A673 (cell line): ENCODE measurements at regions not wholly inside any gene's neighbourhood (a gene's known extent, or its start where the extent isn't known, plus 50 kb on each side); places are given as distances from the start of the nearest gene placed in this dataset.

Source experiments
- EZH2 ChIP-seq: fragments of 200-600 bp; sonication (generic); IDR thresholded peaks from 2 replicates; pipeline ENCODE4 v1.6.1; 2017; ENCODE audit warnings: borderline replicate concordance, low read depth, mild to moderate bottlenecking, mixed read lengths, antibody characterized with exemption, low read length; ENCODE audit not compliant: poor library complexity, severe bottlenecking
- TF ChIP-seq, protein P1 (sequence below): fragments of 300-800, 200-600 bp; sonication (generic); conservative IDR thresholded peaks from 2 replicates; pipeline ENCODE4 v1.5.1; 2017; ENCODE audit warnings: low read depth, mild to moderate bottlenecking, antibody characterized with exemption, low read length, moderate library complexity, mixed read lengths

DNA sequence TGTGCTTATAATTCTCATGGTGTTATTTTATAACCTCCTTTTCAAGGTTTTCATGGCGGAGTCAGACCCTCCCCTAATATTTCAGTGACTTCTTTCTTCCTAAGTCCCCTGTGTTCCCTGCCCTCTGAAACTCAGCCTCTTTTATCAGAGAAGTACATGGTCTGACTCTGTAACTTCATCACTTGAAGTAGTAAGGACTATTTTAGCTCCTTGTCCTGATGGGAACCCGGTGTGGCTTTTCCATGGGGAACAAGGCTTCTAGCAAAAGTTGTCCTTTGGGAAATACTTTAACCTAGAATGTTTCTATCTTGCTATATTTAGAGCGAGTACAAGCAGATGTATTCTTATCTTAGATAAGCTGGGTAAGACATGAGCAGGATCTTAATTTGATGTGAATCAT is 117.5 kb downstream of the TRIB2 start:
- TF ChIP-seq, protein P1, sequence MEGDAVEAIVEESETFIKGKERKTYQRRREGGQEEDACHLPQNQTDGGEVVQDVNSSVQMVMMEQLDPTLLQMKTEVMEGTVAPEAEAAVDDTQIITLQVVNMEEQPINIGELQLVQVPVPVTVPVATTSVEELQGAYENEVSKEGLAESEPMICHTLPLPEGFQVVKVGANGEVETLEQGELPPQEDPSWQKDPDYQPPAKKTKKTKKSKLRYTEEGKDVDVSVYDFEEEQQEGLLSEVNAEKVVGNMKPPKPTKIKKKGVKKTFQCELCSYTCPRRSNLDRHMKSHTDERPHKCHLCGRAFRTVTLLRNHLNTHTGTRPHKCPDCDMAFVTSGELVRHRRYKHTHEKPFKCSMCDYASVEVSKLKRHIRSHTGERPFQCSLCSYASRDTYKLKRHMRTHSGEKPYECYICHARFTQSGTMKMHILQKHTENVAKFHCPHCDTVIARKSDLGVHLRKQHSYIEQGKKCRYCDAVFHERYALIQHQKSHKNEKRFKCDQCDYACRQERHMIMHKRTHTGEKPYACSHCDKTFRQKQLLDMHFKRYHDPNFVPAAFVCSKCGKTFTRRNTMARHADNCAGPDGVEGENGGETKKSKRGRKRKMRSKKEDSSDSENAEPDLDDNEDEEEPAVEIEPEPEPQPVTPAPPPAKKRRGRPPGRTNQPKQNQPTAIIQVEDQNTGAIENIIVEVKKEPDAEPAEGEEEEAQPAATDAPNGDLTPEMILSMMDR = no peak
- TF ChIP-seq EZH2 = no peak
